MM.1S (cell line): ENCODE measurements at regions not wholly inside any gene's neighbourhood (a gene's known extent, or its start where the extent isn't known, plus 50 kb on each side); places are given as distances from the start of the nearest gene placed in this dataset.

ENCODE experiments used
- DNase-seq: peaks from one replicate; pipeline ENCODE4 v3.0.0-alpha.2; 2015
- H2AFZ ChIP-seq: fragments of 300-600 bp; sonication (generic); 2 replicates; pipeline ENCODE4 v1.6.0; 2016; ENCODE audit warnings: antibody characterized with exemption, low read length
- H3F3A ChIP-seq: fragments of 300-600 bp; sonication (generic); 2 replicates; pipeline ENCODE4 v1.6.1; 2016; ENCODE audit warnings: mild to moderate bottlenecking, antibody characterized with exemption, low read length, moderate library complexity, mixed read lengths; ENCODE audit not compliant: insufficient read depth
- H3K27ac ChIP-seq: fragments of 300-600 bp; sonication (generic); 2 replicates; pipeline ENCODE4 v1.5.1; 2016; ENCODE audit warnings: mild to moderate bottlenecking, low read length
- H3K27me3 ChIP-seq: fragments of 300-600 bp; sonication (generic); replicated peaks from 2 replicates; pipeline ENCODE4 v1.6.0; 2016; ENCODE audit warnings: low read length; ENCODE audit not compliant: insufficient read depth
- H3K36me3 ChIP-seq: fragments of 300-600 bp; sonication (generic); replicated peaks from 2 replicates; pipeline ENCODE4 v1.6.1; 2016; ENCODE audit warnings: mild to moderate bottlenecking, low read length, mixed read lengths; ENCODE audit not compliant: insufficient read depth
- H3K4me1 ChIP-seq: fragments of 300-600 bp; sonication (generic); 2 replicates; pipeline ENCODE4 v1.6.1; 2016; ENCODE audit warnings: low read length, mixed read lengths
- H3K4me2 ChIP-seq: fragments of 300-600 bp; sonication (generic); 2 replicates; pipeline ENCODE4 v1.6.0; 2016; ENCODE audit warnings: low read depth, low read length
- H3K4me3 ChIP-seq: fragments of 300-600 bp; sonication (generic); 2 replicates; pipeline ENCODE4 v1.5.1; 2016; ENCODE audit warnings: low read length, mixed read lengths
- H3K79me2 ChIP-seq: fragments of 300-600 bp; sonication (generic); 2 replicates; pipeline ENCODE4 v1.6.1; 2016; ENCODE audit warnings: mixed run types, low read length, mixed read lengths
- H3K9ac ChIP-seq: fragments of 300-600 bp; sonication (generic); 2 replicates; pipeline ENCODE4 v1.6.1; 2016; ENCODE audit warnings: low read length, mixed read lengths
- H3K9me2 ChIP-seq: fragments of 300-600 bp; sonication (generic); replicated peaks from 2 replicates; pipeline ENCODE4 v1.6.1; 2016; ENCODE audit warnings: mild to moderate bottlenecking, low read length, mixed read lengths; ENCODE audit not compliant: insufficient read depth
- H3K9me3 ChIP-seq: fragments of 300-600 bp; sonication (generic); replicated peaks from 2 replicates; pipeline ENCODE4 v1.6.1; 2016; ENCODE audit warnings: mild to moderate bottlenecking, low read length, mixed read lengths; ENCODE audit not compliant: insufficient read depth
- H4K20me1 ChIP-seq: fragments of 300-600 bp; sonication (generic); 2 replicates; pipeline ENCODE4 v1.6.1; 2016; ENCODE audit warnings: mild to moderate bottlenecking, low read length, moderate library complexity, mixed read lengths; ENCODE audit not compliant: insufficient read depth
- EZH2 ChIP-seq: fragments of 300-600 bp; sonication (generic); optimal IDR thresholded peaks from 2 replicates; pipeline ENCODE3; 2017; ENCODE audit warnings: low read depth, mild to moderate bottlenecking, antibody characterized with exemption, low read length, mixed read lengths
- EZH2phosphoT487 ChIP-seq: fragments of 300-600 bp; sonication (generic); IDR thresholded peaks from 2 replicates; pipeline ENCODE4 v1.6.1; 2018; ENCODE audit warnings: antibody characterized with exemption, low read length
- TF ChIP-seq, protein P1 (sequence below): fragments of 300-600 bp; sonication (generic); IDR thresholded peaks from 2 replicates; pipeline ENCODE4 v1.5.1; 2016; ENCODE audit warnings: antibody characterized with exemption, low read length, mixed read lengths

DNA sequence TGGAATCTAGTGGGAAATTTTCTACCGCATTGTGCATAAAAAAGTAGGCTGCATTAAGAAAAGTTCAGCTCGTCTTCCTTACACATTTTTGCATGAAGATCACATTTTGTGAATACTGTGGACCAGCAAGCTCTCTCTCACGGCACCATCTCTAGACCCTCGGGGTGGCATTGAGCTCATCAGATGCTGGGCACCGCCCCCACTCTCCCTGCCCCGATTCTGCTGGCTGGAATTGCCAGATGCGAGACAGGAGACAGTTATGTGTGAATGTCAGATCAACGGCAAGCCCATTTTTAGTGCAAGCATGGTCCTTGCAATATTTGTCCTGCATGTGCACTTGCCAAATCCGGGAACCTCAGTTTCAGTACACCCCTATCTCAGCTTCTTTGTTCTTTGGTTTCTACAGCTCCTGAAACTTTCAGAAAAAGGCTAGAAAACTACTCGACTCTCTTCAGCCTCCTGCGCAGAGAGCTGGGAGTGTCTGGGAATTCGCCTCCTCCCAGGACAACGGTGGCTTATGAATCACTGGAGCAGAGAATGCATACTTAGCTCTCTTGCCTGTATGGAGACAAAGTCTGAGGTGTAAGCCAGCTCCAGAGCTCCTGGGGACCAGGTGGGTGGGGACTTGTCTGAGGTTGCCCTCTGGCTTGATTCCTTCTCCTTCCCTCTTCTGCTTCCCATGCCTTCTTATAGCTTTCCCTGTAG, 285.2 kb upstream of the ATP10A start:
- Histone ChIP-seq H4K20me1 (no peaks in the 10 kb centered on the region), H3K79me2 (no peaks in the 10 kb centered on the region), H3K4me1 (no peaks in the 10 kb centered on the region), H3K4me2 (no peak overlapping the region), H3K4me3 (no peak overlapping the region), H3K9me2 (no peaks in the 10 kb centered on the region), H2AFZ (no peak overlapping the region), H3K9me3 (no peaks in the 10 kb centered on the region), H3K27me3 (no peaks in the 10 kb centered on the region), H3K36me3 (no peaks in the 10 kb centered on the region), H3K27ac (no peak overlapping the region), H3F3A (no peaks in the 10 kb centered on the region), H3K9ac (no peak overlapping the region)
- TF ChIP-seq EZH2phosphoT487 (no peak), EZH2 (no peak)
- TF ChIP-seq, protein P1, sequence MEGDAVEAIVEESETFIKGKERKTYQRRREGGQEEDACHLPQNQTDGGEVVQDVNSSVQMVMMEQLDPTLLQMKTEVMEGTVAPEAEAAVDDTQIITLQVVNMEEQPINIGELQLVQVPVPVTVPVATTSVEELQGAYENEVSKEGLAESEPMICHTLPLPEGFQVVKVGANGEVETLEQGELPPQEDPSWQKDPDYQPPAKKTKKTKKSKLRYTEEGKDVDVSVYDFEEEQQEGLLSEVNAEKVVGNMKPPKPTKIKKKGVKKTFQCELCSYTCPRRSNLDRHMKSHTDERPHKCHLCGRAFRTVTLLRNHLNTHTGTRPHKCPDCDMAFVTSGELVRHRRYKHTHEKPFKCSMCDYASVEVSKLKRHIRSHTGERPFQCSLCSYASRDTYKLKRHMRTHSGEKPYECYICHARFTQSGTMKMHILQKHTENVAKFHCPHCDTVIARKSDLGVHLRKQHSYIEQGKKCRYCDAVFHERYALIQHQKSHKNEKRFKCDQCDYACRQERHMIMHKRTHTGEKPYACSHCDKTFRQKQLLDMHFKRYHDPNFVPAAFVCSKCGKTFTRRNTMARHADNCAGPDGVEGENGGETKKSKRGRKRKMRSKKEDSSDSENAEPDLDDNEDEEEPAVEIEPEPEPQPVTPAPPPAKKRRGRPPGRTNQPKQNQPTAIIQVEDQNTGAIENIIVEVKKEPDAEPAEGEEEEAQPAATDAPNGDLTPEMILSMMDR = no peak
- no peak for DNase-seq

DNA sequence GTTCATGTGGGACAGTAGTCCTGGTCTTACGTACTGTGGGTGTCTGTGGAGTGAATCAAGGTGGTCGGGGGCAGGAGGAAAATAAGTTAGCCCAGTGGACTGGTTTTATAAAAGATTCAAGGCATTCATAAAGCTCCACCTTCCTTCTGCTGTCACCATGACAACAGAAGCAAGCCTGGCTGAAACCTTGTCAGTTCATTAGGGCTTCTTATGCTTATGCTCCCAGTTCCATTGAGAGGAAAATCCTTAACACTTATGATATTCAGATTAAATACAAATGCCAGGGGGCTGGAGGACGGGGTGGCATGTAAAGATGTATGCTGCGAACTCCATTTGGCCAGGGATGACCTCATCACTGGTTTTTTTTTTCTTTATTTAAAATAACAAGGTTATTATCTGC, 283.1 kb upstream of the ATP10A start:
- no peak overlapping the region for H3K4me2 ChIP-seq
- no peak overlapping the region for H3K9ac ChIP-seq
- no peak overlapping the region for H3K27ac ChIP-seq
- TF ChIP-seq EZH2phosphoT487 = no peak
- H2AFZ ChIP-seq = no peak overlapping the region
- H3K4me3 ChIP-seq = no peak overlapping the region
- H3K36me3 ChIP-seq = no peaks in the 10 kb centered on the region
- H3K4me1 ChIP-seq = no peaks in the 10 kb centered on the region
- H4K20me1 ChIP-seq = no peaks in the 10 kb centered on the region
- no peaks in the 10 kb centered on the region for H3F3A ChIP-seq
- H3K79me2 ChIP-seq = no peaks in the 10 kb centered on the region
- no peaks in the 10 kb centered on the region for H3K9me3 ChIP-seq
- no peaks in the 10 kb centered on the region for H3K9me2 ChIP-seq
- no peaks in the 10 kb centered on the region for H3K27me3 ChIP-seq
- no peak for DNase-seq

DNA sequence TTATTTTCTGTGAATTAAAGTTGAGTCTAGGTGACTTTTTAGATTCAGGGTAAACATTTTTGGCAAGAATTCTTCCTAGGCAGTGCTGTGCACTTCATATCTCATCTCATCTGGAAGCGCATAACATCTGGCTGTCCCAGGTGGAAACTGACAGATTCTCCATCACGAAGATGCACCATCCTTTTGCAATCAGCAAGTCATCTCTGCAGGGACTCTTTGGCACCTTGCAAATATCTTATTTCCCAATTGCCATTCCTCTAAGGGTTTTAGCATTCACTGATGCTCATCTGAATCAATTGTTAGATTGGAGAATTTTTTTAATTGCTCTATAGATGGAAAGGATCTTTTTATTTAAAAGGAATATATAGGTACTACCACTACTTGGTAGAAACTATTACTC, 282.7 kb upstream of the ATP10A start:
- Histone ChIP-seq H3F3A (no peaks in the 10 kb centered on the region), H3K36me3 (no peaks in the 10 kb centered on the region), H3K9me3 (no peaks in the 10 kb centered on the region), H3K4me3 (no peak overlapping the region), H3K9me2 (no peaks in the 10 kb centered on the region), H3K9ac (no peak overlapping the region), H3K27me3 (no peaks in the 10 kb centered on the region), H2AFZ (no peak overlapping the region), H3K4me1 (no peaks in the 10 kb centered on the region), H4K20me1 (no peaks in the 10 kb centered on the region), H3K79me2 (no peaks in the 10 kb centered on the region), H3K4me2 (no peak overlapping the region), H3K27ac (no peak overlapping the region)
- DNase-seq = no peak
- TF ChIP-seq, protein P1 = no peak
- TF ChIP-seq EZH2 (no peak), EZH2phosphoT487 (no peak)

DNA sequence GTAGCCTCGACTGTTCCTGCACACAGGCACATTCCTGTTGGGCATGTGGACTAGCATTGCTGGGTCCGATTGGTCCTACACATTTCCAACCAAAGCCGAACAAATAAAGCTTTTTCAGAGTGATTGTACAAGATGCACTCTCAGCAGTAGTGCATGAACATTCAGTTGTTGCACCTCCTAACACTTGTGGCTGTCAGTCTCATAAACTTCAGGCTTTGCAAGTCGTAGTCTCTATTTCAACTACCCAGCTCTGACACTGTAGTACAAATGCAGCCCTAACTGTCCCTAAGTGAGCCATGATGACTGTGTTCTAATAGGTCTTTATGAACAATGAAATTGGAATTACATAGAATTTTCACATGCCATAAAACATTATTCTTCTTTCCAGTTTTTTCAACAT, 281.7 kb upstream of the ATP10A start:
- Histone ChIP-seq H3K36me3 (no peaks in the 10 kb centered on the region), H3K9me2 (no peaks in the 10 kb centered on the region), H3K79me2 (no peaks in the 10 kb centered on the region), H3K27me3 (no peaks in the 10 kb centered on the region), H3K4me3 (no peak overlapping the region), H4K20me1 (no peaks in the 10 kb centered on the region), H3K9ac (no peak overlapping the region), H2AFZ (no peak overlapping the region), H3K4me2 (no peak overlapping the region), H3K4me1 (no peaks in the 10 kb centered on the region), H3F3A (no peaks in the 10 kb centered on the region), H3K9me3 (no peaks in the 10 kb centered on the region), H3K27ac (no peak overlapping the region)
- DNase-seq = no peak
- TF ChIP-seq EZH2 (no peak), EZH2phosphoT487 (no peak)
- TF ChIP-seq, protein P1 = no peak
